ENCODE measurements at regions not wholly inside any gene's neighbourhood (a gene's known extent, or its start where the extent isn't known, plus 50 kb on each side); places are given as distances from the start of the nearest gene placed in this dataset.

DNA sequence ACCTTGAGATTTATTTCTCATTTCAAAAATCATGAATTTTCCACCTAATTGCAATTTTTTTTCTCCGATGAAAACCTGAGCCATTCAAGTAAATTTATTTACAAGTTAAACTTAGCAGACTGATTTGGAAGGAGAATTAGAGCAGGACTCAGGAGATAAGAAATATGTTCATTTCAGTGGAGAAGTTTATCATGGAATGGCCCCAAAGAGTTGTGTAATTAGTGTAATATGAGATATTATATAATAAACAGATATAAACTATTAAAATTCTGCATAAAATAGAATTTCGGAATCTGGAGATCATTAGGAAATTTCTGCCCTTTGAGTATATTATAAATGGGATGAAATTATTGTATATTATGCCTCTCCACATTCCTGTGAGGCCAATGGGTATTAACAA, 596.8 kb downstream of the QKI start:
- Histone ChIP-seq H3K4me3 (replicated peaks in 1 of 2; ENCODE audit: low read depth in 1 of 2, low read length in 2 of 2) (no peak overlapping the region), H2AFZ (ENCODE audit: low read depth, low read length, poor library complexity, severe bottlenecking) (no peak overlapping the region), H3K27me3 (ENCODE audit: insufficient read depth, low read length) (no peaks in the 10 kb centered on the region), H3K36me3 (ENCODE audit: control insufficient read depth in 1 of 2, insufficient read depth in 2 of 2, low read length in 2 of 2) (no peaks in the 10 kb centered on the region), H3K4me2 (ENCODE audit: low read length) (no peak overlapping the region), H3K27ac (ENCODE audit: low read depth, low read length) (no peak overlapping the region), H4K20me1 (ENCODE audit: insufficient read depth) (no peaks in the 10 kb centered on the region), H3K79me2 (ENCODE audit: insufficient read depth, low read length) (no peaks in the 10 kb centered on the region), H3K9ac (ENCODE audit: low read length) (no peak overlapping the region), H3K9me2 (ENCODE audit: insufficient read depth) (no peaks in the 10 kb centered on the region), H3K4me1 (ENCODE audit: control insufficient read depth in 1 of 2, insufficient read depth in 2 of 2, low read length in 2 of 2) (no peaks in the 10 kb centered on the region), H3K9me3 (ENCODE audit: control insufficient read depth in 1 of 2, insufficient read depth in 1 of 2, low read depth in 1 of 2, low read length in 2 of 2) (peaks cover 0 to 5% of the 10 kb centered on the region in 2 experiments; a peak in 1 of 4 replicates)
- ChIA-PET POLR2A (no interaction called here), CTCF (no interaction called here), RAD21 (ENCODE audit: low non-redundant PET in 1 of 2, low total read pairs in 2 of 2, uncharacterized antibody in 2 of 2, unreplicated experiment in 2 of 2) (no interaction called here)
- TF ChIP-seq ZNF274 (IDR thresholded peaks at IDR 0.05; ENCODE audit: low read depth, low read length) (no peak), FOSL1 (IDR thresholded peaks at IDR 0.05; ENCODE audit: low read depth) (no peak), POLR2AphosphoS5 (IDR thresholded peaks at IDR 0.05; ENCODE audit: low read depth, low read length) (no peak), SIN3A (IDR thresholded peaks at IDR 0.05; ENCODE audit: low read depth) (no peak), JUND (IDR thresholded peaks at IDR 0.05) (no peak), ZFX (IDR thresholded peaks at IDR 0.05) (no peak), SRF (IDR thresholded peaks at IDR 0.05; ENCODE audit: low read depth) (no peak), POLR2A (IDR thresholded peaks at IDR 0.05; ENCODE audit: borderline replicate concordance, extremely low read depth, insufficient read depth, insufficient read length) (no peak), CEBPB (IDR thresholded peaks at IDR 0.05; ENCODE audit: low read depth) (no peak), SP1 (IDR thresholded peaks at IDR 0.05; ENCODE audit: low read depth) (no peak)
- TF ChIP-seq, protein P1, sequence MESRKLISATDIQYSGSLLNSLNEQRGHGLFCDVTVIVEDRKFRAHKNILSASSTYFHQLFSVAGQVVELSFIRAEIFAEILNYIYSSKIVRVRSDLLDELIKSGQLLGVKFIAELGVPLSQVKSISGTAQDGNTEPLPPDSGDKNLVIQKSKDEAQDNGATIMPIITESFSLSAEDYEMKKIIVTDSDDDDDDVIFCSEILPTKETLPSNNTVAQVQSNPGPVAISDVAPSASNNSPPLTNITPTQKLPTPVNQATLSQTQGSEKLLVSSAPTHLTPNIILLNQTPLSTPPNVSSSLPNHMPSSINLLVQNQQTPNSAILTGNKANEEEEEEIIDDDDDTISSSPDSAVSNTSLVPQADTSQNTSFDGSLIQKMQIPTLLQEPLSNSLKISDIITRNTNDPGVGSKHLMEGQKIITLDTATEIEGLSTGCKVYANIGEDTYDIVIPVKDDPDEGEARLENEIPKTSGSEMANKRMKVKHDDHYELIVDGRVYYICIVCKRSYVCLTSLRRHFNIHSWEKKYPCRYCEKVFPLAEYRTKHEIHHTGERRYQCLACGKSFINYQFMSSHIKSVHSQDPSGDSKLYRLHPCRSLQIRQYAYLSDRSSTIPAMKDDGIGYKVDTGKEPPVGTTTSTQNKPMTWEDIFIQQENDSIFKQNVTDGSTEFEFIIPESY (IDR thresholded peaks at IDR 0.05; ENCODE audit: extremely low read depth, insufficient replicate concordance, low read length): no peak
- TF ChIP-seq, protein P2, sequence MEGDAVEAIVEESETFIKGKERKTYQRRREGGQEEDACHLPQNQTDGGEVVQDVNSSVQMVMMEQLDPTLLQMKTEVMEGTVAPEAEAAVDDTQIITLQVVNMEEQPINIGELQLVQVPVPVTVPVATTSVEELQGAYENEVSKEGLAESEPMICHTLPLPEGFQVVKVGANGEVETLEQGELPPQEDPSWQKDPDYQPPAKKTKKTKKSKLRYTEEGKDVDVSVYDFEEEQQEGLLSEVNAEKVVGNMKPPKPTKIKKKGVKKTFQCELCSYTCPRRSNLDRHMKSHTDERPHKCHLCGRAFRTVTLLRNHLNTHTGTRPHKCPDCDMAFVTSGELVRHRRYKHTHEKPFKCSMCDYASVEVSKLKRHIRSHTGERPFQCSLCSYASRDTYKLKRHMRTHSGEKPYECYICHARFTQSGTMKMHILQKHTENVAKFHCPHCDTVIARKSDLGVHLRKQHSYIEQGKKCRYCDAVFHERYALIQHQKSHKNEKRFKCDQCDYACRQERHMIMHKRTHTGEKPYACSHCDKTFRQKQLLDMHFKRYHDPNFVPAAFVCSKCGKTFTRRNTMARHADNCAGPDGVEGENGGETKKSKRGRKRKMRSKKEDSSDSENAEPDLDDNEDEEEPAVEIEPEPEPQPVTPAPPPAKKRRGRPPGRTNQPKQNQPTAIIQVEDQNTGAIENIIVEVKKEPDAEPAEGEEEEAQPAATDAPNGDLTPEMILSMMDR (IDR thresholded peaks at IDR 0.05 in 2 of 3, conservative IDR thresholded peaks at IDR 0.05 in 1 of 3; ENCODE audit: borderline replicate concordance in 1 of 3, insufficient read depth in 1 of 3, low read depth in 2 of 3, low read length in 2 of 3): no peak
- TF ChIP-seq, protein P3, sequence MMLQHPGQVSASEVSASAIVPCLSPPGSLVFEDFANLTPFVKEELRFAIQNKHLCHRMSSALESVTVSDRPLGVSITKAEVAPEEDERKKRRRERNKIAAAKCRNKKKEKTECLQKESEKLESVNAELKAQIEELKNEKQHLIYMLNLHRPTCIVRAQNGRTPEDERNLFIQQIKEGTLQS (IDR thresholded peaks at IDR 0.05): no peak
- BruUV-seq (replicated peaks): no TSS peak
- intact Hi-C loops (cut with micrococcal nuclease): no loop called here
- DNase-seq (ENCODE audit: low read depth, low spot score) (no peak), ATAC-seq (no peak)
